Uterus (tissue), 2 donors: ENCODE measurements at regions not wholly inside any gene's neighbourhood (a gene's known extent, or its start where the extent isn't known, plus 50 kb on each side); places are given as distances from the start of the nearest gene placed in this dataset.

ENCODE experiments used
- CTCF ChIP-seq, 4 experiments: fragments of 200-600 bp in 2 of 4; fragments of 450-650 bp in 2 of 4; sonication (generic) in 2 of 4; IDR thresholded peaks; one replicate each; pipeline ENCODE4 v1.5.1; 2016 to 2019; ENCODE audit warnings: antibody characterized with exemption in 4 of 4, mild to moderate bottlenecking in 2 of 4, moderate library complexity in 1 of 4
- POLR2A ChIP-seq, 2 donors: fragments of 450-650 bp; IDR thresholded peaks; one replicate each; pipeline ENCODE4 v1.6.1; 2016; ENCODE audit warnings: antibody characterized with exemption in 2 of 2, mild to moderate bottlenecking in 1 of 2, moderate library complexity in 1 of 2

GRCh38 chr2:37855283-37856041, 69.6 kb upstream of the RMDN2 start:
- TF ChIP-seq CTCF (IDR thresholded peaks at IDR 0.05) (no peak), POLR2A (IDR thresholded peaks at IDR 0.05) (no peak)
